22Rv1 (cell line): ENCODE measurements at regions not wholly inside any gene's neighbourhood (a gene's known extent, or its start where the extent isn't known, plus 50 kb on each side); places are given as distances from the start of the nearest gene placed in this dataset.

Experiments used
- ZFX ChIP-seq: fragments of 450-650 bp; IDR thresholded peaks from 2 replicates; pipeline ENCODE4 v1.6.1; 2017; ENCODE audit warnings: antibody characterized with exemption, borderline replicate concordance
- TF ChIP-seq, protein P1 (sequence below): fragments of 450-650 bp; IDR thresholded peaks from 2 replicates; pipeline ENCODE4 v1.5.1; 2017; ENCODE audit warnings: mild to moderate bottlenecking

DNA sequence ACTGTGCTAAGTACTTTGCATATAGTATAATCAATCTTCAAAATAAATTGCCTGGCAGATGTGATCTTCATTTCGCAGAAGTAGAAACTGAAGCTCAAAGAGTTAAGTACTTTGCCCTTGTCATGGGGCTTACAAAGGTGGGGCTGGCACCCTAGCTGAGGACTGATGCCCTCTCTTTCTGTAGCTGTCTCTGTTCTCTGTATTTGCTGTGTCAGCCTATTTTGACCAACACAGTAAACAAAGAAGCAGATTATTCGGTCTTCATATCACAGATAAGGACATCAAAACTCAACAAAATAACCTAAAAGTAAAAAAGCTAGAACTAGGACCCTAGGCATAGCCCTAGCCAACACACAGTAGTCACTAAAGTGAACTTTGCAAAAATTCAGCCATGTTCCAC lies 570.5 kb upstream of the TENM3 start:
- TF ChIP-seq ZFX: no peak
- TF ChIP-seq, protein P1, sequence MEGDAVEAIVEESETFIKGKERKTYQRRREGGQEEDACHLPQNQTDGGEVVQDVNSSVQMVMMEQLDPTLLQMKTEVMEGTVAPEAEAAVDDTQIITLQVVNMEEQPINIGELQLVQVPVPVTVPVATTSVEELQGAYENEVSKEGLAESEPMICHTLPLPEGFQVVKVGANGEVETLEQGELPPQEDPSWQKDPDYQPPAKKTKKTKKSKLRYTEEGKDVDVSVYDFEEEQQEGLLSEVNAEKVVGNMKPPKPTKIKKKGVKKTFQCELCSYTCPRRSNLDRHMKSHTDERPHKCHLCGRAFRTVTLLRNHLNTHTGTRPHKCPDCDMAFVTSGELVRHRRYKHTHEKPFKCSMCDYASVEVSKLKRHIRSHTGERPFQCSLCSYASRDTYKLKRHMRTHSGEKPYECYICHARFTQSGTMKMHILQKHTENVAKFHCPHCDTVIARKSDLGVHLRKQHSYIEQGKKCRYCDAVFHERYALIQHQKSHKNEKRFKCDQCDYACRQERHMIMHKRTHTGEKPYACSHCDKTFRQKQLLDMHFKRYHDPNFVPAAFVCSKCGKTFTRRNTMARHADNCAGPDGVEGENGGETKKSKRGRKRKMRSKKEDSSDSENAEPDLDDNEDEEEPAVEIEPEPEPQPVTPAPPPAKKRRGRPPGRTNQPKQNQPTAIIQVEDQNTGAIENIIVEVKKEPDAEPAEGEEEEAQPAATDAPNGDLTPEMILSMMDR: no peak
